Parathyroid adenoma (tissue), 2 donors: ENCODE measurements at regions not wholly inside any gene's neighbourhood (a gene's known extent, or its start where the extent isn't known, plus 50 kb on each side); places are given as distances from the start of the nearest gene placed in this dataset.
A peak's percentile ranks its signal among the peaks of the same experiment; 100 is the strongest.

ENCODE experiments used
- H2AFZ ChIP-seq: fragments of 300-600 bp; sonication (generic); one replicate; pipeline ENCODE4 v1.7.0; 2017; ENCODE audit warnings: antibody characterized with exemption, mild to moderate bottlenecking
- H3K27ac ChIP-seq: fragments of 300-600 bp; sonication (generic); one replicate; pipeline ENCODE4 v1.7.0; 2017
- H3K27me3 ChIP-seq: fragments of 300-600 bp; sonication (generic); one replicate; pipeline ENCODE4 v1.7.0; 2017; ENCODE audit warnings: low read length; ENCODE audit not compliant: control insufficient read depth, insufficient read depth
- H3K36me3 ChIP-seq: fragments of 300-600 bp; sonication (generic); one replicate; pipeline ENCODE4 v1.7.0; 2017; ENCODE audit warnings: low read length; ENCODE audit not compliant: control insufficient read depth, insufficient read depth
- H3K4me1 ChIP-seq: fragments of 300-600 bp; sonication (generic); one replicate; pipeline ENCODE4 v1.7.0; 2017; ENCODE audit warnings: control low read depth
- H3K4me2 ChIP-seq: fragments of 300-600 bp; sonication (generic); one replicate; pipeline ENCODE4 v1.7.0; 2017; ENCODE audit warnings: low read length
- H3K4me3 ChIP-seq: fragments of 300-600 bp; sonication (generic); one replicate; pipeline ENCODE4 v1.7.0; 2017; ENCODE audit warnings: low read depth, low read length
- H3K79me2 ChIP-seq: fragments of 300-600 bp; sonication (generic); one replicate; pipeline ENCODE4 v1.7.0; 2017; ENCODE audit warnings: control low read depth
- H3K9ac ChIP-seq: fragments of 300-600 bp; sonication (generic); one replicate; pipeline ENCODE4 v1.7.0; 2017; ENCODE audit warnings: mild to moderate bottlenecking
- H3K9me3 ChIP-seq: fragments of 300-600 bp; sonication (generic); one replicate; pipeline ENCODE4 v1.7.0; 2017; ENCODE audit warnings: low read length; ENCODE audit not compliant: control insufficient read depth
- TF ChIP-seq, protein P1 (sequence below): fragments of 300-600 bp; sonication (generic); IDR thresholded peaks from one replicate; pipeline ENCODE4 v1.7.0; 2017; ENCODE audit warnings: antibody characterized with exemption, mild to moderate bottlenecking
- donor health status: primary hyperparathyroidism.

DNA sequence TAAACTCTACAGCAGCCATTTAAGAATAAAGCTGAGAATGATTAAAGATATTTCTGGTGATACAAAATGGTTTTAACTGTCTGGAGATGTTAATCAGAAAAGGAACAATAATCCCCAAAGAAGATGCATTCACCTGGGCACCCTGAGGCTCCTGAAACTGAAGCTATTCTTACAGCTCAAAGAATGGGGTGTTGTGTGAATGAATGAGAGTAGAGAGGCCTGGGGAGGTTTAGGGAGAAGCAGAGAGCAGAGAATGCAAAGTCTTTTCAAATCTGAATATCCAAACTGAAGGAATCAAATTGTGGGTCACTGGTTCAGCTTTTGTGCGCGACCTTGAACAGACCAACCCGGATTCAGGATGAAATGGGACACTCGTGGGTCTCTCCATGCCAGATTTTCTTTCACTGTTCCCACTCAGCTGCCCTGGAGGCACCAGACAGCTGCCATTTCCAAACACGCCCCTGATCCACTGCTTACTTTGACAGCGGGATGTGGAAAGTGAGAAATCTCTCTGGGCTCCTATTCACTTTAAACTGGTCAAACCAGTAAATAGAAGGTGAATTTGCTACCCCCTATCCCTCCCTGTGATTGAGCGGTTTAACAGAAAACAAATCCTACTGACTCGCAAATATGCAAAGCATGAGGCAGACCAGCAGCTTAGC is 485.5 kb upstream of the THBS1 start:
- Histone ChIP-seq H2AFZ (peak overlapping the region; percentile 68), H3K9ac (no peak overlapping the region), H3K36me3 (no peaks in the 10 kb centered on the region), H3K27me3 (no peaks in the 10 kb centered on the region), H3K4me1 (no peaks in the 10 kb centered on the region), H3K9me3 (no peaks in the 10 kb centered on the region), H3K4me3 (no peak overlapping the region), H3K4me2 (no peak overlapping the region), H3K27ac (no peak overlapping the region), H3K79me2 (no peaks in the 10 kb centered on the region)
- TF ChIP-seq, protein P1, sequence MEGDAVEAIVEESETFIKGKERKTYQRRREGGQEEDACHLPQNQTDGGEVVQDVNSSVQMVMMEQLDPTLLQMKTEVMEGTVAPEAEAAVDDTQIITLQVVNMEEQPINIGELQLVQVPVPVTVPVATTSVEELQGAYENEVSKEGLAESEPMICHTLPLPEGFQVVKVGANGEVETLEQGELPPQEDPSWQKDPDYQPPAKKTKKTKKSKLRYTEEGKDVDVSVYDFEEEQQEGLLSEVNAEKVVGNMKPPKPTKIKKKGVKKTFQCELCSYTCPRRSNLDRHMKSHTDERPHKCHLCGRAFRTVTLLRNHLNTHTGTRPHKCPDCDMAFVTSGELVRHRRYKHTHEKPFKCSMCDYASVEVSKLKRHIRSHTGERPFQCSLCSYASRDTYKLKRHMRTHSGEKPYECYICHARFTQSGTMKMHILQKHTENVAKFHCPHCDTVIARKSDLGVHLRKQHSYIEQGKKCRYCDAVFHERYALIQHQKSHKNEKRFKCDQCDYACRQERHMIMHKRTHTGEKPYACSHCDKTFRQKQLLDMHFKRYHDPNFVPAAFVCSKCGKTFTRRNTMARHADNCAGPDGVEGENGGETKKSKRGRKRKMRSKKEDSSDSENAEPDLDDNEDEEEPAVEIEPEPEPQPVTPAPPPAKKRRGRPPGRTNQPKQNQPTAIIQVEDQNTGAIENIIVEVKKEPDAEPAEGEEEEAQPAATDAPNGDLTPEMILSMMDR, result no peak

DNA sequence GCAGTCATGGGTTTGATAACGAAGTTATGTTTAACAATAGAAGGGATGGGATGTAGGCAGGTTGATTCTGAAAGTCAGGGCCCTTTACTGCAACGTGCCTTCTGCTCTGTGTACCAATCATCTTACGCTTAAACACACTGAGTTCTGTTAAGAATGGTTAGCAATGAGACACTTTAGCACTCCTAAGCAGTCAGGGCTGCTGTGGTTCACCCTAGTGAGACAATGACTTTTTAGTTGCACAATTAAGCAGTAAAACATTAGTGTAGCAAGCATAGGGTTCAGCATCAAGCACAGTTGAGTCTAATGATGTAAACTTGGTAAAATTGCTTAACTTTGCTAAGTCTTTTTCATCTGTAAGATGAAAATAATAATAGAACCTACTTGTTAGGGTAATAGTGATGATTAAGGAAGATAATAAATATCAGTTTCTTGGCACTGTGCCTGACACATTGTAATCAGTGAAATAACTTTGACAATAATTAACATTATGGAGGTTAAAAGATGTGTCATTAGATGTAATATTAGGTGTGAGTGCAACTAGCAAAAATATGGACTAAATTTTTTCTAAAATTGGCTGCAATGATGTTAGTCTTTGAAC is 484.2 kb upstream of the THBS1 start:
- no peak overlapping the region for H3K27ac ChIP-seq
- no peaks in the 10 kb centered on the region for H3K4me1 ChIP-seq
- H3K9ac ChIP-seq, result no peak overlapping the region
- H3K4me2 ChIP-seq, result no peak overlapping the region
- no peaks in the 10 kb centered on the region for H3K9me3 ChIP-seq
- no peaks in the 10 kb centered on the region for H3K27me3 ChIP-seq
- H3K4me3 ChIP-seq, result no peak overlapping the region
- no peaks in the 10 kb centered on the region for H3K36me3 ChIP-seq
- TF ChIP-seq, protein P1, result no peak
- H3K79me2 ChIP-seq, result no peaks in the 10 kb centered on the region
- no peak overlapping the region for H2AFZ ChIP-seq

DNA sequence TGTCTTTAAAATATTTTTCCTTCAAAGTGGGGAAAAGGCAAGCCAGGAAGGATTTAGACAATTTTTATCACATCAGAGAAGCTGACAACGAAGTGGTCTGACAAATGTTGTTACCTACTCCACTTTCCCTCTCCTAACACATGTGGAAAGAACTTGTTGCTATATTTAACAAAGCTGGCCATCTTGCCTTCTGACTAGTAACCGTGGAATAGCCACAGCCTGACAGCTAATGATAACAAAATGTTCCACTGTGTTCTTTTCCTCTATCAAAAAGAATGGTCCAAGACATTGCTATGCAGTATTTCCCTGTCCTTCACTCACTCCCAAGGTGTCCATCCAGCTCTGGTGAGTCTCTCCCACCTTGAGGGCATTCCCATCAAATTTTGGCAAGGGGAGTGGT is 481.4 kb upstream of the THBS1 start:
- H3K4me2 ChIP-seq, result no peak overlapping the region
- no peaks in the 10 kb centered on the region for H3K9me3 ChIP-seq
- H3K27ac ChIP-seq, result no peak overlapping the region
- H3K9ac ChIP-seq, result no peak overlapping the region
- H3K27me3 ChIP-seq, result no peaks in the 10 kb centered on the region
- H3K36me3 ChIP-seq, result no peaks in the 10 kb centered on the region
- no peaks in the 10 kb centered on the region for H3K4me1 ChIP-seq
- H3K4me3 ChIP-seq, result no peak overlapping the region
- TF ChIP-seq, protein P1, result no peak
- no peaks in the 10 kb centered on the region for H3K79me2 ChIP-seq
- H2AFZ ChIP-seq, result no peak overlapping the region

DNA sequence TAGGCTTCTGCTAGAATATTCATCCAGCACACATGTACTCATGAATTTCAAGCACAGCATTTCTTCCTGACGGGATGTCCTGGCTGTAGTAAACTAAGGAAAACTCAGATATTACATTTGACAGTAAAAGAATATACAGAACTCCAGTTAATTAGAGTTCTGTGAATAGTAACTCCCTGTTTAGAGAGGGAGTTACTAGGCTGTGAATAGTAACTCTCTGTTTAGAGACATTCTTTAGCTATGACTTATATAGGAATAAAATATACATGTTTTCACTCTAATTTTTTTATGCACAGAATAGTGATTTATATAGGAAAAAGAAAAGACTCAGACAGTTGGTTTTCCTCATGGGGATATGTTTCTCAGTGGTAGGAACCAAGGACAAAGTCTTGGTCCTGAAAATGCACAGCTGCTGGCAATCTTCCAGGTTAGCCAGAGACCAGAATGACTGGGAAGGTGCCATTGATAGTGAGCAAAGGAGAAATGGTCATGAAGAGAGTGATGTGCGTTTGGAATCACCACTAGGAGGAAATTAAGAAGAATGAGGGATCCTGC is 480.7 kb upstream of the THBS1 start:
- Histone ChIP-seq H3K9me3 (no peaks in the 10 kb centered on the region), H3K4me3 (no peak overlapping the region), H3K9ac (no peak overlapping the region), H3K27ac (no peak overlapping the region), H2AFZ (no peak overlapping the region), H3K4me1 (no peaks in the 10 kb centered on the region), H3K27me3 (no peaks in the 10 kb centered on the region), H3K36me3 (no peaks in the 10 kb centered on the region), H3K4me2 (no peak overlapping the region), H3K79me2 (no peaks in the 10 kb centered on the region)
- TF ChIP-seq, protein P1, result no peak
